ENCODE measurements at regions not wholly inside any gene's neighbourhood (a gene's known extent, or its start where the extent isn't known, plus 50 kb on each side); places are given as distances from the start of the nearest gene placed in this dataset.

DNA sequence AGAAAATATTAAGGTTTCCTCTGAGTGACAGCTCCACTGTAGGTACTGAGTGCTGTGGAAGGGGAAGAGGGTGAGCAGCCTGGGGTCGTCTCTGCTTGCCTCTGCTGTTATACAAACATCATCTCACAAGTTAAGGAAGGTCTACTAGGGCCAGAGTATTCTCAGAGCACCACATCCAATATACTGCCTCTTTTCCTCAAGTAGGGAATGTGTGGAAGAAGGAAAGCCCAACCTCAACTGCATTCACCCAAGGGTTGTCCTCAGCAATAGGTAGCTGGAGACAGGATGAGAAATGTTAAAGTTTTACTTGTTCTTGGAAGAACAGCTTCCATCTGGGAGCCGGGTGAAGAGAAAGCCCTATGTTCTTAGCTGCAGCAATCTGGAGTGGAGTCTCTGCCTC lies 1062.3 kb upstream of the CDH10 start:
- H3K4me1 ChIP-seq = no peaks in the 10 kb centered on the region
- H3K9me3 ChIP-seq = no peaks in the 10 kb centered on the region
- TF ChIP-seq EP300 (IDR thresholded peaks at IDR 0.05) (no peak), KDM5A (IDR thresholded peaks at IDR 0.05) (no peak), ZNF302 (CRISPR knock-in tag; IDR thresholded peaks at IDR 0.05) (no peak), FOSB (CRISPR knock-in tag; IDR thresholded peaks at IDR 0.05) (no peak)
- TF ChIP-seq, protein P1, sequence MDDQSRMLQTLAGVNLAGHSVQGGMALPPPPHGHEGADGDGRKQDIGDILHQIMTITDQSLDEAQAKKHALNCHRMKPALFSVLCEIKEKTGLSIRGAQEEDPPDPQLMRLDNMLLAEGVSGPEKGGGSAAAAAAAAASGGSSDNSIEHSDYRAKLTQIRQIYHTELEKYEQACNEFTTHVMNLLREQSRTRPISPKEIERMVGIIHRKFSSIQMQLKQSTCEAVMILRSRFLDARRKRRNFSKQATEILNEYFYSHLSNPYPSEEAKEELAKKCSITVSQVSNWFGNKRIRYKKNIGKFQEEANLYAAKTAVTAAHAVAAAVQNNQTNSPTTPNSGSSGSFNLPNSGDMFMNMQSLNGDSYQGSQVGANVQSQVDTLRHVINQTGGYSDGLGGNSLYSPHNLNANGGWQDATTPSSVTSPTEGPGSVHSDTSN (IDR thresholded peaks at IDR 0.05) = no peak
- H3K4me2 ChIP-seq = no peak overlapping the region
- ATAC-seq (no peak), FAIRE-seq (no peak), DNase-seq (ENCODE audit: low read depth in 1 of 2, low spot score in 1 of 2) (no peak)
- ChIA-PET CTCF (no interaction called here), POLR2A (no interaction called here)
- 21% methylated on average over 2 of the region's 2 CpGs for WGBS (ENCODE audit: missing lambda C conversion rate)
- H3K4me3 ChIP-seq = no peak overlapping the region
- H3K27ac ChIP-seq = no peak overlapping the region

DNA sequence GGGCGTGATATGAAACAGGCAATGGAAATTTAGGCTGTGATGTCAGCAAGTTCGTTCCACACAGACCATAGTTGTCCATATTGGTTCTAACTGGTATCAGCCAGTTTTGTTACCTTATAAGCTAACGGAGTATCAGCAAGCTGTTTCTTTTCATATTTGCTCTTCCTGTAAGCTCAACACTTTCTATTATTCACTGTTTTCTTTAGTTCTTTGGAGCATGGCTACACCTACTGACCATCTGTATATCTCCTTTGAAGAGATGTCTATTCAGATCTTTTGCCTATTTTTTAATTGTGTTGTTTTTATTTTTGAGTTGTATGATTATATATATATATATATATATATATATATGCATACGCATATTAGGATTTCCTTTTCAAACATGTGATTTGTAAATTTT lies 1057.2 kb upstream of the CDH10 start:
- ChIA-PET POLR2A (no interaction called here), CTCF (no interaction called here)
- Histone ChIP-seq H3K4me3 (no peak overlapping the region), H3K4me2 (no peak overlapping the region), H3K9me3 (no peaks in the 10 kb centered on the region), H3K27ac (no peak overlapping the region), H3K4me1 (no peaks in the 10 kb centered on the region)
- WGBS (ENCODE audit: missing lambda C conversion rate) = 43% methylated on average over 4 of the region's 4 CpGs
- ATAC-seq = no peak
- TF ChIP-seq, protein P2, sequence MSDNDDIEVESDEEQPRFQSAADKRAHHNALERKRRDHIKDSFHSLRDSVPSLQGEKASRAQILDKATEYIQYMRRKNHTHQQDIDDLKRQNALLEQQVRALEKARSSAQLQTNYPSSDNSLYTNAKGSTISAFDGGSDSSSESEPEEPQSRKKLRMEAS (IDR thresholded peaks at IDR 0.05) = no peak
- TF ChIP-seq RNF2 (IDR thresholded peaks at IDR 0.05; ENCODE audit: borderline replicate concordance, low read depth) (no peak), RCOR1 (IDR thresholded peaks at IDR 0.05; ENCODE audit: low read depth, low read length) (no peak), RARB (CRISPR knock-in tag; IDR thresholded peaks at IDR 0.05) (no peak), SMC3 (IDR thresholded peaks at IDR 0.05) (no peak), EHF (CRISPR knock-in tag; IDR thresholded peaks at IDR 0.05) (no peak), SREBF2 (IDR thresholded peaks at IDR 0.05) (no peak), HOXA7 (CRISPR knock-in tag; IDR thresholded peaks at IDR 0.05) (no peak), ZSCAN20 (CRISPR knock-in tag; IDR thresholded peaks at IDR 0.05) (no peak), TFCP2L1 (CRISPR knock-in tag; IDR thresholded peaks at IDR 0.05) (no peak), RAD21 (conservative IDR thresholded peaks at IDR 0.05 in 1 of 2, IDR thresholded peaks at IDR 0.05 in 1 of 2) (no peak), CBX8 (IDR thresholded peaks at IDR 0.05) (no peak), TP53 (CRISPR knock-in tag; IDR thresholded peaks at IDR 0.05) (no peak)
- TF ChIP-seq, protein P3, sequence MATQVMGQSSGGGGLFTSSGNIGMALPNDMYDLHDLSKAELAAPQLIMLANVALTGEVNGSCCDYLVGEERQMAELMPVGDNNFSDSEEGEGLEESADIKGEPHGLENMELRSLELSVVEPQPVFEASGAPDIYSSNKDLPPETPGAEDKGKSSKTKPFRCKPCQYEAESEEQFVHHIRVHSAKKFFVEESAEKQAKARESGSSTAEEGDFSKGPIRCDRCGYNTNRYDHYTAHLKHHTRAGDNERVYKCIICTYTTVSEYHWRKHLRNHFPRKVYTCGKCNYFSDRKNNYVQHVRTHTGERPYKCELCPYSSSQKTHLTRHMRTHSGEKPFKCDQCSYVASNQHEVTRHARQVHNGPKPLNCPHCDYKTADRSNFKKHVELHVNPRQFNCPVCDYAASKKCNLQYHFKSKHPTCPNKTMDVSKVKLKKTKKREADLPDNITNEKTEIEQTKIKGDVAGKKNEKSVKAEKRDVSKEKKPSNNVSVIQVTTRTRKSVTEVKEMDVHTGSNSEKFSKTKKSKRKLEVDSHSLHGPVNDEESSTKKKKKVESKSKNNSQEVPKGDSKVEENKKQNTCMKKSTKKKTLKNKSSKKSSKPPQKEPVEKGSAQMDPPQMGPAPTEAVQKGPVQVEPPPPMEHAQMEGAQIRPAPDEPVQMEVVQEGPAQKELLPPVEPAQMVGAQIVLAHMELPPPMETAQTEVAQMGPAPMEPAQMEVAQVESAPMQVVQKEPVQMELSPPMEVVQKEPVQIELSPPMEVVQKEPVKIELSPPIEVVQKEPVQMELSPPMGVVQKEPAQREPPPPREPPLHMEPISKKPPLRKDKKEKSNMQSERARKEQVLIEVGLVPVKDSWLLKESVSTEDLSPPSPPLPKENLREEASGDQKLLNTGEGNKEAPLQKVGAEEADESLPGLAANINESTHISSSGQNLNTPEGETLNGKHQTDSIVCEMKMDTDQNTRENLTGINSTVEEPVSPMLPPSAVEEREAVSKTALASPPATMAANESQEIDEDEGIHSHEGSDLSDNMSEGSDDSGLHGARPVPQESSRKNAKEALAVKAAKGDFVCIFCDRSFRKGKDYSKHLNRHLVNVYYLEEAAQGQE (IDR thresholded peaks at IDR 0.05) = no peak
- TF ChIP-seq, protein P1 (IDR thresholded peaks at IDR 0.05) = no peak
- DNase-seq (ENCODE audit: low read depth in 1 of 2, low spot score in 1 of 2) = no peak
- FAIRE-seq = no peak

DNA sequence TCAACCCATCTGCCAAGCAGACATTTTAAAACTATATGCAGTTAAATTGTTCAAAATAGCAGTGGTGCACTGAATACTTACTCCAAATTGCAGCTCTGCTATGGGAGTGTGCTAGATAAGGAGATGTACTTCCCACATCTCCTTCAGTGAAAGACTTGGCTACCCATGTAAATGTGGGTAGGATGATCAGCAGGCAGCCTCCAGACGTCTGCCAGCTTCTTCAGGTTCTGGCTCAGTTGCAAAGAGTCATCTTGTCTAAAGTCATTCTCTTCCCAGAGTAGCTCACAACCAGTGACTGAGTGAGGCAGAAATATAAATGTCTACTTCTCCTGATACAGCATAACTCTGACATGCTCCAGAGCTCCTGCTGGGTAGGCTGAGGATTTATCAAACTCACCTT lies 1050.0 kb upstream of the CDH10 start:
- CTCF ChIA-PET = interaction anchor here (0.6 kb wide), 1 partner anchor 12 kb away, joined by 3 read pairs; no protein-coding TSS in a partner anchor
- H3K27ac ChIP-seq = no peak overlapping the region
- no peaks in the 10 kb centered on the region for H3K4me1 ChIP-seq
- H3K4me3 ChIP-seq = no peak overlapping the region
- H3K4me2 ChIP-seq = no peak overlapping the region
- ATAC-seq (no peak), FAIRE-seq (no peak), DNase-seq (ENCODE audit: low read depth in 1 of 2, low spot score in 1 of 2) (no peak)
- POLR2A ChIA-PET = no interaction called here
- no peak for TF ChIP-seq HEYL (CRISPR knock-in tag; IDR thresholded peaks at IDR 0.05)
- WGBS (ENCODE audit: missing lambda C conversion rate) = 22% methylated on average over 1 of the region's 1 CpG
- H3K9me3 ChIP-seq = no peaks in the 10 kb centered on the region
